Vagina (tissue), 2 donors: ENCODE measurements at regions not wholly inside any gene's neighbourhood (a gene's known extent, or its start where the extent isn't known, plus 50 kb on each side); places are given as distances from the start of the nearest gene placed in this dataset.
A peak's percentile ranks its signal among the peaks of the same experiment; 100 is the strongest.

Source experiments
- DNase-seq, 2 donors: peaks; one replicate each; pipeline ENCODE4 v3.0.0-alpha.2; 2017; ENCODE audit errors: extremely low spot score in 2 of 2
- H3K27ac ChIP-seq: fragments of 200-600 bp; sonication (generic); one replicate; pipeline ENCODE4 v1.5.1; 2019
- H3K27me3 ChIP-seq: fragments of 200-600 bp; sonication (generic); one replicate; pipeline ENCODE4 v1.5.1; 2019
- H3K36me3 ChIP-seq, 2 donors: fragments of 200-600 bp; sonication (generic); one replicate each; pipeline ENCODE4 v1.5.1; 2017 to 2019
- H3K4me1 ChIP-seq: fragments of 200-600 bp; sonication (generic); one replicate; pipeline ENCODE4 v1.5.1; 2019
- H3K4me3 ChIP-seq, 2 donors: fragments of 200-600 bp; sonication (generic); 1 replicate in 1 of 2; 2 replicates in 1 of 2; pipeline ENCODE4 v1.5.1; 2016 to 2019
- H3K9me3 ChIP-seq: fragments of 200-600 bp; sonication (generic); one replicate; pipeline ENCODE4 v1.5.1; 2019
- POLR2A ChIP-seq, 2 donors: fragments of 450-650 bp; IDR thresholded peaks; one replicate each; pipeline ENCODE4 v1.6.1; 2017; ENCODE audit warnings: antibody characterized with exemption in 2 of 2, mild to moderate bottlenecking in 2 of 2, moderate library complexity in 2 of 2
- POLR2AphosphoS5 ChIP-seq, 2 donors: sonication (generic); formaldehyde crosslinking; IDR thresholded peaks; one replicate each; pipeline ENCODE4 v1.9.0; 2017; ENCODE audit warnings: antibody characterized with exemption in 2 of 2, mild to moderate bottlenecking in 2 of 2, low read depth in 1 of 2; ENCODE audit not compliant: insufficient read depth in 1 of 2
- intact Hi-C: fragments of 100-400 bp; cut with DNase I; formaldehyde crosslinking; loops from one replicate; pipeline ENCODE4 v1.15.1; 2023
- TF ChIP-seq, protein P1 (sequence below), 3 experiments: fragments of 450-650 bp in 2 of 3; fragments of 200-600 bp in 1 of 3; sonication (generic) in 1 of 3; IDR thresholded peaks; one replicate each; pipeline ENCODE4 v1.5.1; 2017 to 2019; ENCODE audit warnings: antibody characterized with exemption in 3 of 3, mild to moderate bottlenecking in 2 of 3, moderate library complexity in 2 of 3

DNA sequence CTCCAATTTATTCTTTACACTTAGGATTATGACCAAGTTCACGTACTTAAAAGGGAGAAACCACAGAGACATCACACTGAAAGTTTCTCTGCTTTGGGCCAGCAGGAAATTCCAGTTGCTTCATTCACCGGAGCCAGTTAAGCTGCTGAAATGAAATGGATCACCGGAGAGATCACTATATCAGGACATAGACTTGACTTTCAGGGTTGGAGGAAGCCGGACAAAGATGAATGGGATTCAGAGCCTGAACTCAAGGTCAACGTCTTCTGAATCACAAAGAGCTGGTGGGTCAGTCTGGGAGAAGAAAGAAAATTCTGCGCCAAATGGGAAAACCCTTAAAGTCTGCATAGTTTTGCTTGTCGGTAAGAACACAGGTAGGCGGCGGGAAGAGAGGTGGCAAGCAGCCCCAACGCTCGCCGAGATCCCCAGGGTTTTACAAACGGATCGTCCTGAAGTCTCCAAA is 81.9 kb upstream of the CCDC28A start:
- Histone ChIP-seq H3K9me3 (no peaks in the 10 kb centered on the region), H3K4me3 (peak overlapping the region; percentile 69 to 77), H3K27ac (peak overlapping the region; percentile 79), H3K4me1 (peaks cover 12% of the 10 kb centered on the region), H3K36me3 (no peaks in the 10 kb centered on the region), H3K27me3 (no peaks in the 10 kb centered on the region)
- DNase-seq = no peak
- intact Hi-C loops = no loop called here
- TF ChIP-seq POLR2AphosphoS5 (IDR thresholded peaks at IDR 0.05; ENCODE audit: insufficient read depth in 1 of 2, low read depth in 1 of 2) = peak in 1 of 2 donors; percentile 56
- no peak for TF ChIP-seq POLR2A (IDR thresholded peaks at IDR 0.05)
- TF ChIP-seq, protein P1, sequence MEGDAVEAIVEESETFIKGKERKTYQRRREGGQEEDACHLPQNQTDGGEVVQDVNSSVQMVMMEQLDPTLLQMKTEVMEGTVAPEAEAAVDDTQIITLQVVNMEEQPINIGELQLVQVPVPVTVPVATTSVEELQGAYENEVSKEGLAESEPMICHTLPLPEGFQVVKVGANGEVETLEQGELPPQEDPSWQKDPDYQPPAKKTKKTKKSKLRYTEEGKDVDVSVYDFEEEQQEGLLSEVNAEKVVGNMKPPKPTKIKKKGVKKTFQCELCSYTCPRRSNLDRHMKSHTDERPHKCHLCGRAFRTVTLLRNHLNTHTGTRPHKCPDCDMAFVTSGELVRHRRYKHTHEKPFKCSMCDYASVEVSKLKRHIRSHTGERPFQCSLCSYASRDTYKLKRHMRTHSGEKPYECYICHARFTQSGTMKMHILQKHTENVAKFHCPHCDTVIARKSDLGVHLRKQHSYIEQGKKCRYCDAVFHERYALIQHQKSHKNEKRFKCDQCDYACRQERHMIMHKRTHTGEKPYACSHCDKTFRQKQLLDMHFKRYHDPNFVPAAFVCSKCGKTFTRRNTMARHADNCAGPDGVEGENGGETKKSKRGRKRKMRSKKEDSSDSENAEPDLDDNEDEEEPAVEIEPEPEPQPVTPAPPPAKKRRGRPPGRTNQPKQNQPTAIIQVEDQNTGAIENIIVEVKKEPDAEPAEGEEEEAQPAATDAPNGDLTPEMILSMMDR (IDR thresholded peaks at IDR 0.05) = no peak

DNA sequence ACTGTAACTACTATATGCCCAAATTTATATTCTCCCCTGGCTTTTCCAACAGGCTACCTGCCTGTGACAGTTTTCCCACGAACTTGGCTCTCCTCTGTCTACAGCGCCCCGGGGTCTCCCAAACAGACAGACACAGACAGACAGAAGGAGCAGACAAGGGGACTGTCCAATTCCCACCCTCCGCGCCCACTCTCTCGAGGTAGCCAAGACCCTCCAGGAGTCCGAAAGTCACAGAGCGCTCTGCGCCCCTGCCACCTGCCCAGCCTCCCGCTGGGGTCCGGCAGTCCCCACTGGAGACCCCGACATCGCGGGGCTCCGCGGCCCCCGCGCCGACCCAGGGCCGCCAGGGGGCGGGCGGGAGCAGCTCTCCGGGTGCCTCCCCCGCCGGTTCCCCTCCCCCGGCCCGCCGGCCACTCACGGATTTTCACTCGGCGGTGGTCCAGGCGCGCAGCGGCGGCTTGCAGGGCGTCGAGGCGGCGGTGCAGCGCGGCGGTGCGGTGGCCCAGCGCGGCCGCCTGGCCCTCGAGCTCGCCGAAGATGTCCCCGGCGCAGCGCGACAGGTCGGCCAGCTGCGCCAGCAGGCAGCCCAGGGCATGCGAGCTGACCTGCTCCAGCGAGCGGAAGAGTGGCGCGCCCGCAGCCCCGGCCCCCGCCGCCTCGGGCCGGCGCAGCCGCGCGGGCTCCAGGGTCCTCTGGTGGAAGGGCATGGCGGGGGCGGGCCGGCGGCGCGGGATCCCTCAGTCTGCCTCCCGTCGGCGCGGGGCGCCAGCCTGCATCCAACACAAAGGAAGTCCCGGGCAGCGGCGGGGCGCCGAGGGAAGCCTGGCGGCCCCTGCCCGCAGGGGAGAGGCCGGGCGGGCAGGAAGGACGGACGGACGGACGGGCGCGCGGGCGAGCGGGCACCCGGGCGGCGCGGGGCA is 81.3 kb upstream of the CCDC28A start:
- Histone ChIP-seq H3K27me3 (no peaks in the 10 kb centered on the region), H3K27ac (peak overlapping the region; percentile 79), H3K36me3 (no peaks in the 10 kb centered on the region), H3K4me1 (peaks cover 12% of the 10 kb centered on the region), H3K4me3 (peak overlapping the region; percentile 69 to 77), H3K9me3 (no peaks in the 10 kb centered on the region)
- DNase-seq = no peak
- TF ChIP-seq POLR2AphosphoS5 (IDR thresholded peaks at IDR 0.05; ENCODE audit: insufficient read depth in 1 of 2, low read depth in 1 of 2) = no peak
- TF ChIP-seq, protein P1 (IDR thresholded peaks at IDR 0.05) = peak; percentile 25 to 84 (median 65)
- intact Hi-C loops = no loop called here

DNA sequence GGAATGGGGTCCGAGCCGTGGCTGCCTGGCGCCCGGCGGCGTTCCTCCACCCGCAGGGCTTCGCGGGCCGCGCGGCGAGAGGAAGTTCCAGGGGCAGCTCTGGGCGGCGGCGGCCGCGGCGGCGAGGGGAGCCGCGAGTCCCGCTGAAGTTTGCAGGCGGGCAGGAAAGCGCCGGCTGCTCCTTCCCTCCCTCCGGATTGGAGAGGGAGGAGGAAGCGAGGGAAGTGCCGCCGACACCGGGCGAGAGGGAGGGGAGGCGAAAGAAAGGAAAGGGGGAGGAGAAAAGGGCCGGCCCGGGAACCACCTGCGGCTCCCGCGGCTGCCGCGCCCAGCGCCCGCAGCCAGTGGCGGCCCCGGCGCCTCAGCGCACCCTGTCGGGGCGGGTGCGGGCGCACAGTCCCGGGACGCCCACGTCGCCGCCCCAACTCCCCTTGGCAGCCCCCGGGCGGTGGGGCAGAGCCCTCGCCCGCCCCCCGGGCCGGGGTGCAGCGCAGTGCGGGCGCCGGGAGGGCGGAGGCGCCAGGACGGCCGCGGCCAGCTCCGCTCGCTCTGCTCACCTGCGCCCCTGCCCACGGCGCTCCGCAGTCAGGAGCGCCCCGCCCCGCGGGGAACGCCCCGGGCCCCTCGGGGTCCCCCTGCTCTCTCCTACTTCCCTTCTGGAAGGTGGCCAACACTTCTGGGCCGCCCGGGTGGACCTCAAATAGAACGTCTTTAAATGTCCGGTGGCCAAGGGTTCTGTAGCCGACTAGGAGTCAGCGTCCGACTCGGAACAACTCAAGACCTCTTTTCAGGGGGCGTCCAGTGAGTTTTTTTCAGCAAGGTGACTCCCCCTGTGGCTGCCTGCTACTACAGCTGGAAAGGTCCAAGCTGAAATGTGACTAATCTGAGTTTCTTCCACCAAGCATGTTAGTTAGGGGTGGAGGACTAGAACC is 80.3 kb upstream of the CCDC28A start:
- peaks cover 12% of the 10 kb centered on the region for H3K4me1 ChIP-seq
- TF ChIP-seq, protein P1 (IDR thresholded peaks at IDR 0.05) = no peak
- TF ChIP-seq POLR2A (IDR thresholded peaks at IDR 0.05) (peak in 1 of 2 donors; percentile 10), POLR2AphosphoS5 (IDR thresholded peaks at IDR 0.05; ENCODE audit: insufficient read depth in 1 of 2, low read depth in 1 of 2) (peak in 1 of 2 donors; percentile 29)
- DNase-seq = no peak
- no peaks in the 10 kb centered on the region for H3K36me3 ChIP-seq
- H3K27me3 ChIP-seq = no peaks in the 10 kb centered on the region
- H3K4me3 ChIP-seq = peak overlapping the region; percentile 69 to 77
- H3K9me3 ChIP-seq = no peaks in the 10 kb centered on the region
- intact Hi-C loops = no loop called here
- H3K27ac ChIP-seq = peak overlapping the region; percentile 79

DNA sequence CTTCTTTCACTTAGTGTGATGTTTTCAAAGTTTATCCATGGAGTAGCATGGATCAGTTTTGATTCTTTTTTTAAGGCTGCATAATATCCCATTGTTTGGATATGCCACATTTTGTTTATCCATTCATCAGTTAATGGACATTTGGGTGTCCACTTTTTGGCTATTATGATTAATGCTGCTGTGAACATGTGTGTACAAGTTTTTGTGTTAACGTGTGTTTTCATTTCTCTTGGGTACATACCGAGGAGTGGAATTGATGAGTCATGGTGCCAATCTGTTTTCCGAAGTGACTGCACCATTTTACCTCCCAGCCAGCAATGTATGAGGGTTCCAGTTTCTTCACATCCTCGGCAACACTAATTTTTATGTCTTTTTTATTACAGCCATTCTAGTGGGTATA is 78.4 kb upstream of the CCDC28A start:
- no peak for DNase-seq
- no peaks in the 10 kb centered on the region for H3K27me3 ChIP-seq
- H3K4me1 ChIP-seq = peaks cover 12% of the 10 kb centered on the region
- H3K9me3 ChIP-seq = no peaks in the 10 kb centered on the region
- no peak overlapping the region for H3K27ac ChIP-seq
- H3K4me3 ChIP-seq = no peak overlapping the region
- no peaks in the 10 kb centered on the region for H3K36me3 ChIP-seq
- intact Hi-C loops = no loop called here
- TF ChIP-seq, protein P1 (IDR thresholded peaks at IDR 0.05) = no peak
